HG02588 (cell line): ENCODE measurements at regions not wholly inside any gene's neighbourhood (a gene's known extent, or its start where the extent isn't known, plus 50 kb on each side); places are given as distances from the start of the nearest gene placed in this dataset.
"Not testable (repeated sequence)": the region's sequence is repeated elsewhere in the genome, so short reads cannot be mapped to it uniquely, and the experiment has no call there.

Source experiments
- ATAC-seq: cut with Tn5 transposase; IDR thresholded peaks from one replicate; pipeline ENCODE4 v1.9.1; 2021; ENCODE audit warnings: mild to moderate bottlenecking, moderate library complexity; ENCODE audit not compliant: unreplicated experiment

- not testable (repeated sequence) for ATAC-seq
Observed at GRCh38 chr4:17436047-17436749, 75.7 kb downstream of the QDPR start.

GRCh38 chr4:17433827-17434226 lies 78.1 kb downstream of the QDPR start:
- no peak for ATAC-seq

- ATAC-seq = no peak
Observed at GRCh38 chr4:17427991-17428390, 83.9 kb downstream of the QDPR start.

GRCh38 chr4:17426222-17426621 lies 85.7 kb downstream of the QDPR start:
- ATAC-seq = no peak

DNA sequence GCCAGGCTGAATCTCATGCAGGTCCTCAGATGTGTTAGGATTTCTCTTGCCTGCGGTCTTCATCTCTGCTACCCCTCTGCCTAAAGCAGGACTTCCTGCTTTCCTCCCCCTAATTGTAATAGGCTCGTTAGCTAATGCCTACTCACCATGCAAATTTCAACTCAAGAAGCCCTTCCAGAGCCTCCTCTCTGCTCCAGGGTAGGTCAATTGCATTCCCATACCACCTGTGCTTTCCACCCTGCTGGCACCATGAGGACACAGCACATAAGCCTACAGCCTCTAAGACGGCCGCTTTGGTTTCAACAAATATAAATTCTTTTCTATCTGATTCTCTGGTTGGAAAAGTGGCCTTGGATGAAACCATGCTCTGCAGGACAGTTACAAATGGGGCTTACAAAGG lies 93.9 kb downstream of the QDPR start:
- ATAC-seq = no peak

- ATAC-seq = no peak
Observed at GRCh38 chr4:17414392-17414791, 97.5 kb downstream of the QDPR start.

DNA sequence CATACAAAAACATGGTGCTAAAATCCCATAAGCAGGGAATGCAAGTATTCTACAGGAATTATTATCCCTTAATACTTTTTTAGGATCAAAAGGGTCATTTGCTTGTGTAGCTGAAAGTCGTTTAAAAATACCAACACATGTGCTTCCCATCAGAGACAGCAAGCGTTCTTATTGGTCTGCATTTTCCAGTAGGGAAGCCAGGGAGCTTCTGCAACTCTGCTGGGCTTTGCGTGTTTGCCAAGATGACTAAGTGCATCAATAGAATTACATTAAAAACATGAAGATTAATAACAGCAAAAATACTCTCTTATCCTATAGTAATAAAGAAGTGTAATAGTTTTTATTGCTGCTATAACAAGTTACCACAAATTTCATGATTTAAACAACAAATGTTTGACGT lies 111.2 kb downstream of the QDPR start:
- ATAC-seq = no peak

GRCh38 chr4:17398805-17399204 lies 113.1 kb downstream of the QDPR start:
- ATAC-seq = no peak

DNA sequence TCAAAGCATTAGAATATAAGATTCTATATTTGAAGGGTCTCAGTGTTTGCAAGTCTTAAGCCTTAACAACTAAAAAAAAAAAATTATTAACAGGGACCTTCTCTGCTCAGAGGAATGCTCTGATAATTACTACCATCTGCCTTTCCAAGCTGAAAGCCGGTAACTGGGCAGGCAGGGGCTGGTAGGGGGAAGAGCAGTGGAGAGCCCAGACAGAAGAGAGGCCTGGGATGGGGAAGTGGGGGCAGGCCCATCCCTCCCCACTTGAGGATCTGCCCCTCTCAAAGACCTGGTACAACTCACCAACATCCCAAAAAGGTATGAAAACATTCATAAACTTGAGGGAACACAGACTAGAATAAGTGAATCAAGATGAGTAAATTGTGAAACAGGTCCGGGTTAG lies 113.9 kb downstream of the QDPR start:
- no peak for ATAC-seq

GRCh38 chr4:17397611-17398010 lies 114.3 kb downstream of the QDPR start:
- ATAC-seq = no peak

- no peak for ATAC-seq
Observed at GRCh38 chr4:17385403-17385802, 126.5 kb downstream of the QDPR start.

DNA sequence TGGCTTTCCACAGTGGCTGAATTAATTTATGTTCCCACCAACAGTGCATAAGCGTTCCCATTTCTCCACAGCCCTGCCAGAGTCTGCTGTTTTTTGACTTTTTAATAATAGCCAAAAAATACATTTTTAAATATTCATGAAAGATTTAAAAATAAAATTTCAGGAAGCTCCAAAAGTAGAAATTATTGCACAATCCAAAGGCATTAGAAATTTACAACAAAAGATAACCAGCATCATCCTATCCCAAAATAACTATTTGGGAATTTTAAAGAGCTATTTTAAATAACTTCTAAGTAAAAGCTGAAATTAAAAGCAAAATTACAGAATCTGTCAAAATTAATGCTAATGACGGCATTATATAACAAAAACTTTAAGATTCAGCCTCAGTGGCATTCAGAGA lies 131.5 kb downstream of the QDPR start:
- no peak for ATAC-seq

GRCh38 chr4:17376205-17376604 lies 135.7 kb downstream of the QDPR start:
- no peak for ATAC-seq

DNA sequence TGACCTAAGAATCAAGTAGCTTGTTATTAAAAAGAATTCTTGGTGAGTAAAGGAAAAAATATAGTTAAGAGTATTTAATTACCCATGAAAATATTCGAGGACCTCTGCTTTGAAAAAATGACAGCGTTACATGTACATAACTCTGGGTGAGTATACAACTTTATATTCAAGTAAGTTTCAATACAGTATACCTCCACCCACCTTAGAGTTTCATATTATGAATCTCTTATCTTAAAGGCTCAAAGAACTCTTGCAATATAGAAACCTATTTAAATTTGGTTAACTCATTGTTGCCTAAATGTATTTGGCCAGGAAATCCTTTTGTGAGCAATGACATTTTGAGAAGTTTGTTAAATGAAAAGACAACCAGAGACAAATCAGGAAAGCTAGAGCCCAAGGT lies 138.2 kb downstream of the QDPR start:
- no peak for ATAC-seq

DNA sequence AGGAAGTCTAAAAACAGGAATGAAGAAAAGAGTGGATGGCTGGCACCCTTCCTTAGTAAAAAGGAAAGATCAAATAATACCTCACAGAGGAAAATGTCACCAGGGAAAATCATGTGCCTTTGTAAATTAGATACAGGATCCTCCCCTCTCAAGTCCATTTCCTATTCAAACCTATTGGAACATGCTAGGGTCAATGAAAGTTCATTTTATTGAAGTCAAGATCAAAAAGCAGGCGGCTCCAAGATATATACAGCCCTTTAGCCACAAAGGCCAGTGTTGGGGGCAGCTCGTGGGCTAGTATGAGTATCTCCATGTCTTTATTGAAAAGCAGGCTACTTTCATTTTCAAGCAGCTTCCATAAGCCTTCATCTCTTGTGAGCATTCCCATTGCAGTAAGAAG lies 141.1 kb downstream of the QDPR start:
- ATAC-seq = no peak

GRCh38 chr4:17368408-17368807 lies 143.5 kb downstream of the QDPR start:
- ATAC-seq = no peak

- no peak for ATAC-seq
Observed at GRCh38 chr4:17367201-17367600, 144.7 kb downstream of the QDPR start.

DNA sequence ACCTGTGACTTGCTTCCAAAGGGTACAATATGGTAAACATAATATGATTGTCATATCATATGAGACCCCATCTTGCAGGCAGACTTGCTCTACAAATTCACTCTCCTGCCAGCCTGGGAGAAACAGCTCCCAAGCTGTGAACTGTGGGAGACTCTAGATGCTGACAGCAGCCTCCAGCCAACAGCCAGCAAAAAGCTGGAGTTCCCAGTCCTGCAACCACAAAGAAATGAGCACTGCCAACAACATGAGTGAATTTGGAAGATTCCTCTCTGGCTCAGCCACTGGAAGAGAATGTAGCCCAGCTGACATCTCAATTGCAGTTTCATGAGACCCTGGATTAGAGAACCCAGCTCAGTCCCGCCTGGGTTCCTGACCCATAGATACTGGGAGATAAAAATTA lies 145.4 kb downstream of the QDPR start:
- ATAC-seq = no peak

DNA sequence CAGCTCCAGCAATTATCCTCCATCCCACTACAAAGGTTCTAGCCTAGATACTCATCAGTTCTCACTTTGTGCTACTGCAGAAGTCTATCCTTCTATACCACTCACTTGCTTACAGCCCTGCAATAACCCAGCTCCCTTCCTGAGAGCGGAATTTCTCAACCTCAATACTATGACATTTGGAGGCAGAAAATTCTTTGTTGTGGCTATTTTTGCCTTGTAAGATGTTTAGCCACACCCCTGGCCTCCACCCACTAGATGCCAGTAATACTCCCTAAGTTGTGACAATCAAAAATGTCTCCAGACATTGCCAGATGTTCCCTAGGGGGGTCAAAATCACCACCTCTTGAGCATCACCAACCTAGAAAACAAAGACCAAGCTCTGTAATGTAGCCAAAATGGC lies 149.5 kb downstream of the QDPR start:
- ATAC-seq = no peak

GRCh38 chr4:17358241-17358640 lies 153.6 kb downstream of the QDPR start:
- ATAC-seq = no peak

DNA sequence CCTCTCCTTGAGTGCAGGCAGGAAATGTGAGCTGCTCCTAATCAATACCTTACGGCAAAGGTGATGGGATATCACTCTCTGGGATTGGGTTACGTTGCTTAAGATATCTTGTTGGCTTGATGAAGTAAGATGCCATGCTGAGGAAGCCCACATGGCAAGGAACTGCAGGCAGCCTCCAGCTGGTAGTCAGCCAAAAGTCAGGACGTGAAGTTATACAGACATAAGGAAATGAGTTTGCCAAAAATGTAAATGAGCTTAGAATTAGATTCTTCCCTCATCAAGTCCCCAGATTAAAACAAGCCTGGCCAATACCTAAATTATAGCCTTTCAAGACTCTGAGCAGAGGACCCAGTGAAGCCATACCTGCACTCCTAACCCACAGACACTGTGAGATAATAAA lies 155.0 kb downstream of the QDPR start:
- ATAC-seq = no peak

GRCh38 chr4:17352357-17352756 lies 159.5 kb downstream of the QDPR start:
- ATAC-seq = no peak

DNA sequence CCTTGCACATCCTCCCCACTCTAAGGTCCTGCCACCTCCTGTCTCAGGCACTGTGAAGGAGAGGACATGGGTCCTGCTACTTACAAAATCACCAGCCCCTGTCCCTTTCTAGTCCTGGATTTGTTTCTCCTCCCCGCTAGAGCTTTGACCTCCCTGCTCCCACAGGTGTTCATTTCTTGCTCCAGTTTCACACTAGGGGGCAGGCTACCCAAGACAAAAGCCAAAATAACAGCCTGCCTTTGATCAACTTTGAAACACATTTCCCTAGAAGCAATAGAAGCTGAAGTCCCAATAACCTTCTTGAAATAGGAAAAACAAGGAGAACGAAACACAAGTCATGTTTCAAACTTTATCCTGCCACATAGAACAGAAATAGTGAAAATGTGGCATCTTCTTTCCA lies 164.4 kb downstream of the QDPR start:
- ATAC-seq = no peak
